K562 (cell line): ENCODE measurements at regions not wholly inside any gene's neighbourhood (a gene's known extent, or its start where the extent isn't known, plus 50 kb on each side); places are given as distances from the start of the nearest gene placed in this dataset.

Source experiments
- BRF2 ChIP-seq: IDR thresholded peaks from 3 replicates; pipeline ENCODE4 v1.6.1; 2011; ENCODE audit warnings: borderline replicate concordance, mild to moderate bottlenecking; ENCODE audit not compliant: insufficient read length, insufficient read depth
- REST ChIP-seq, 2 experiments: fragments of 450-650 bp; formaldehyde crosslinking in 1 of 2; IDR thresholded peaks; 2 replicates each; pipeline versions ENCODE4 v1.4.0 to v1.6.1; 2014 to 2020; ENCODE audit warnings: mild to moderate bottlenecking in 2 of 2, borderline replicate concordance in 1 of 2, low read depth in 1 of 2
- SP1 ChIP-seq: sonication (generic); formaldehyde crosslinking; IDR thresholded peaks from 2 replicates; pipeline ENCODE4 v1.8.1; 2022; ENCODE audit warnings: mild to moderate bottlenecking, missing genetic modification reagents

- TF ChIP-seq REST (IDR thresholded peaks at IDR 0.05; ENCODE audit: borderline replicate concordance), result no peak
- no peak for TF ChIP-seq REST (CRISPR knock-in tag; IDR thresholded peaks at IDR 0.05; ENCODE audit: low read depth)
- TF ChIP-seq SP1, result no peak
- no peak for TF ChIP-seq BRF2
Observed at GRCh38 chr13:34647379-34648150, 294.5 kb upstream of the NBEA start.
